CD14-positive monocyte (primary cell): ENCODE measurements at regions not wholly inside any gene's neighbourhood (a gene's known extent, or its start where the extent isn't known, plus 50 kb on each side); places are given as distances from the start of the nearest gene placed in this dataset.

Experiments
- DNase-seq, 3 donors: peaks; one replicate each; pipeline ENCODE4 v3.0.0-alpha.2; 2011 to 2022
- H2AFZ ChIP-seq: 2 replicates; pipeline ENCODE4 v1.6.0; 2012; ENCODE audit warnings: mild to moderate bottlenecking, low read depth, low read length, inconsistent platforms; ENCODE audit not compliant: insufficient read depth, poor library complexity, severe bottlenecking
- H3K27ac ChIP-seq, 2 donors: 1 replicate in 1 of 2; 2 replicates in 1 of 2; pipeline ENCODE4 v1.5.1; 2012 to 2013; ENCODE audit warnings: low read length in 2 of 2, control low read depth in 1 of 2, inconsistent platforms in 1 of 2, low read depth in 1 of 2, mild to moderate bottlenecking in 1 of 2
- H3K27me3 ChIP-seq, 2 donors: one replicate each; pipeline versions ENCODE4 v1.6.0 to v1.6.1; 2011 to 2013; ENCODE audit warnings: low read length in 2 of 2; ENCODE audit not compliant: control insufficient read depth in 2 of 2, insufficient read depth in 2 of 2
- H3K36me3 ChIP-seq, 2 donors: replicated peaks in 1 of 2; 1 replicate in 1 of 2; 2 replicates in 1 of 2; pipeline versions ENCODE4 v1.5.1 to v1.6.1; 2012 to 2013; ENCODE audit warnings: low read length in 2 of 2, control low read depth in 1 of 2, inconsistent platforms in 1 of 2, mild to moderate bottlenecking in 1 of 2; ENCODE audit not compliant: insufficient read depth in 2 of 2, control insufficient read depth in 1 of 2
- H3K4me1 ChIP-seq, 2 donors: 1 replicate in 1 of 2; 2 replicates in 1 of 2; pipeline versions ENCODE4 v1.5.1 to v1.6.1; 2012 to 2013; ENCODE audit warnings: low read length in 2 of 2, control low read depth in 1 of 2, inconsistent platforms in 1 of 2, mild to moderate bottlenecking in 1 of 2, moderate library complexity in 1 of 2; ENCODE audit not compliant: insufficient read depth in 2 of 2, control insufficient read depth in 1 of 2
- H3K4me2 ChIP-seq: replicated peaks from 2 replicates; pipeline ENCODE3; 2012; ENCODE audit warnings: low read length, moderate library complexity, mild to moderate bottlenecking; ENCODE audit not compliant: poor library complexity, severe bottlenecking; ENCODE audit errors: extremely low read depth
- H3K4me3 ChIP-seq, 3 experiments: fragments of 200-600 bp in 1 of 3; sonication (generic) in 1 of 3; replicated peaks in 1 of 3; 1 replicate in 2 of 3; 2 replicates in 1 of 3; pipeline ENCODE4 v1.5.1; 2011 to 2013; ENCODE audit warnings: low read length in 3 of 3, mild to moderate bottlenecking in 3 of 3, control low read depth in 2 of 3, low read depth in 2 of 3, inconsistent platforms in 1 of 3, moderate library complexity in 1 of 3
- H3K79me2 ChIP-seq: 2 replicates; pipeline ENCODE4 v1.6.0; 2012; ENCODE audit warnings: mild to moderate bottlenecking, control low read depth, inconsistent platforms, low read length, moderate library complexity; ENCODE audit not compliant: insufficient read depth
- H3K9ac ChIP-seq: 2 replicates; pipeline ENCODE4 v1.6.0; 2017; ENCODE audit warnings: low read length, mild to moderate bottlenecking; ENCODE audit not compliant: insufficient read depth, poor library complexity, severe bottlenecking
- H3K9me3 ChIP-seq, 2 donors: replicated peaks in 1 of 2; 1 replicate in 1 of 2; 2 replicates in 1 of 2; pipeline versions ENCODE4 v1.5.1 to v1.6.1; 2012 to 2013; ENCODE audit warnings: low read length in 2 of 2, control low read depth in 1 of 2; ENCODE audit not compliant: control insufficient read depth in 1 of 2, insufficient read depth in 1 of 2
- H4K20me1 ChIP-seq: 2 replicates; pipeline ENCODE4 v1.6.0; 2012; ENCODE audit warnings: mild to moderate bottlenecking, low read length, control low read depth, moderate library complexity; ENCODE audit not compliant: insufficient read depth
- H3K27ac Mint-ChIP-seq, 7 donors: one replicate each; pipeline ENCODE4 v1.8.0; 2020; ENCODE audit warnings: mild to moderate bottlenecking in 7 of 7, mixed read lengths in 7 of 7, moderate library complexity in 6 of 7, inconsistent platforms in 2 of 7
- H3K27me3 Mint-ChIP-seq, 3 donors: one replicate each; pipeline ENCODE4 v1.8.0; 2021 to 2022; ENCODE audit warnings: low read depth in 3 of 3, mild to moderate bottlenecking in 3 of 3, mixed read lengths in 3 of 3, moderate library complexity in 3 of 3, inconsistent platforms in 1 of 3
- H3K36me3 Mint-ChIP-seq, 2 donors: one replicate each; pipeline ENCODE4 v1.8.0; 2020; ENCODE audit warnings: mixed read lengths in 2 of 2, inconsistent platforms in 1 of 2, mild to moderate bottlenecking in 1 of 2
- H3K4me1 Mint-ChIP-seq: one replicate; pipeline ENCODE4 v1.8.0; 2020; ENCODE audit warnings: mild to moderate bottlenecking, mixed read lengths
- H3K4me3 Mint-ChIP-seq, 2 donors: one replicate each; pipeline ENCODE4 v1.8.0; 2020; ENCODE audit warnings: mild to moderate bottlenecking in 2 of 2, mixed read lengths in 2 of 2, moderate library complexity in 1 of 2
- H3K9me3 Mint-ChIP-seq, 7 donors: one replicate each; pipeline ENCODE4 v1.8.0; 2020 to 2022; ENCODE audit warnings: mixed read lengths in 7 of 7, mild to moderate bottlenecking in 6 of 7, moderate library complexity in 6 of 7, inconsistent platforms in 2 of 7
- CTCF ChIP-seq: fragments of 200-600 bp; IDR thresholded peaks from one replicate; pipeline ENCODE4 v1.8.0; 2022; ENCODE audit warnings: antibody characterized with exemption, mild to moderate bottlenecking
- WGBS: methylation state at CpG from one replicate; pipeline ENCODE4 v1.1.5; 2013; ENCODE audit warnings: missing lambda C conversion rate; ENCODE audit not compliant: insufficient coverage; 5-methylcytosine and 5-hydroxymethylcytosine counted together
- intact Hi-C, 2 donors: fragments of 100-400 bp; cut with micrococcal nuclease; formaldehyde crosslinking; loops; one replicate each; pipeline versions ENCODE4 v1.15.0 to v1.15.1; 2023

GRCh38 chr6:4350567-4351519 lies 215.5 kb upstream of the ECI2 start:
- no peak overlapping the region for H2AFZ ChIP-seq
- no peaks in the 10 kb centered on the region for H3K36me3 ChIP-seq
- no peak overlapping the region for H3K27ac Mint-ChIP-seq
- 100% methylated on average over 4 of the region's 9 CpGs for WGBS
- no peaks in the 10 kb centered on the region for H3K79me2 ChIP-seq
- H4K20me1 ChIP-seq, result no peaks in the 10 kb centered on the region
- no peaks in the 10 kb centered on the region for H3K27me3 ChIP-seq
- TF ChIP-seq CTCF, result no peak
- no peak overlapping the region for H3K4me2 ChIP-seq
- intact Hi-C loops, result no loop called here
- no peak for DNase-seq
- H3K9ac ChIP-seq, result no peak overlapping the region
- no peak overlapping the region for H3K27ac ChIP-seq
- peaks cover 0 to 6% (median 0%) of the 10 kb centered on the region in 7 donors for H3K9me3 Mint-ChIP-seq
- peaks cover 0 to 10% (median 5%) of the 10 kb centered on the region in 3 donors for H3K27me3 Mint-ChIP-seq
- no peaks in the 10 kb centered on the region for H3K36me3 Mint-ChIP-seq
- no peak overlapping the region for H3K4me3 Mint-ChIP-seq
- no peaks in the 10 kb centered on the region for H3K4me1 ChIP-seq
- H3K4me3 ChIP-seq, result no peak overlapping the region
- H3K9me3 ChIP-seq, result no peaks in the 10 kb centered on the region
- no peaks in the 10 kb centered on the region for H3K4me1 Mint-ChIP-seq

DNA sequence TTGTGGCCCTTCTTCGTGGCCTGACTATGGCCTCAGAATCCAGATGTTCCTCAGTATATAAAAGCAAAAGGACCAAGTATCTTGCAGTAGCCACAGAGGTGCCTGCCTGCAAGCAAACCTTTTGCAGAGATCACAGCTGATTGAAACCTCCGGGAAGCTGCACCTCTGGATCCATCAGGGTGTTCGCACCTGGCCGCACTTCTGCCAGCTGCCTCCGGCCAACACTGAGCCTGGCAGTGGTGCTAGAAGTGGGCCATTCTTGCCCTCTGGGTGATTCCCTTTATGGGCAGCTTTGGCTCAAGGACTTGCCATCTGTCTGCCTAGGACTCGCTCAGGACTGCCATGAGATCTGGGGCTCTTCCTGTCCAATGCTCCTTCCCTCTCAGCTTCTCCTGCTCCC lies 214.6 kb upstream of the ECI2 start:
- no peak overlapping the region for H3K4me3 Mint-ChIP-seq
- intact Hi-C loops, result no loop called here
- H2AFZ ChIP-seq, result no peak overlapping the region
- H3K27me3 ChIP-seq, result no peaks in the 10 kb centered on the region
- H3K36me3 ChIP-seq, result no peaks in the 10 kb centered on the region
- H3K9me3 ChIP-seq, result no peaks in the 10 kb centered on the region
- H3K9me3 Mint-ChIP-seq, result peaks cover 0 to 6% (median 0%) of the 10 kb centered on the region in 7 donors
- no peak overlapping the region for H3K4me2 ChIP-seq
- H3K79me2 ChIP-seq, result no peaks in the 10 kb centered on the region
- no peaks in the 10 kb centered on the region for H3K4me1 ChIP-seq
- peaks cover 0 to 7% (median 5%) of the 10 kb centered on the region in 3 donors for H3K27me3 Mint-ChIP-seq
- no peak overlapping the region for H3K9ac ChIP-seq
- no peaks in the 10 kb centered on the region for H3K4me1 Mint-ChIP-seq
- no peak for DNase-seq
- H3K4me3 ChIP-seq, result no peak overlapping the region
- H4K20me1 ChIP-seq, result no peaks in the 10 kb centered on the region
- H3K27ac ChIP-seq, result no peak overlapping the region
- no peak for TF ChIP-seq CTCF
- H3K27ac Mint-ChIP-seq, result no peak overlapping the region
- H3K36me3 Mint-ChIP-seq, result no peaks in the 10 kb centered on the region
- 91% methylated on average over 6 of the region's 6 CpGs for WGBS
